Endothelial cell of umbilical vein (primary cell): ENCODE measurements at regions not wholly inside any gene's neighbourhood (a gene's known extent, or its start where the extent isn't known, plus 50 kb on each side); places are given as distances from the start of the nearest gene placed in this dataset.

ENCODE experiments used
- BruUV-seq: library from RNA; stranded (reverse); fragments of 400-500 nt; replicated peaks from 2 replicates; lab custom pipeline; 2021; lab: Mats Ljungman, UMichigan
- CTCF ChIA-PET: fragments of 300-600, 350-600 bp; sonication (Branson Sonifier 250); formaldehyde crosslinking; loops from one replicate; lab custom pipeline; 2021; ENCODE audit warnings: antibody characterized with exemption, inconsistent platforms; lab: Charles Lee
- POLR2A ChIA-PET: fragments of 300-600, 350-600 bp; sonication (Branson Sonifier 250); formaldehyde crosslinking; loops from one replicate; lab custom pipeline; 2021; ENCODE audit warnings: antibody characterized with exemption, inconsistent platforms; lab: Charles Lee
- DNase-seq: peaks from one replicate; pipeline ENCODE4 v3.0.0-alpha.2; 2011; ENCODE audit warnings: low read depth, low spot score
- FAIRE-seq: peaks from 2 replicates; lab custom pipeline; 2011; peaks lifted over from hg19 to GRCh38; lab: Jason Lieb, UNC
- H2AFZ ChIP-seq: 2 replicates; pipeline ENCODE4 v1.6.0; 2012; ENCODE audit warnings: low read depth, low read length, control low read depth, inconsistent platforms
- H3K27ac ChIP-seq: 2 replicates; pipeline ENCODE4 v1.5.1; 2011; ENCODE audit warnings: low read depth, mild to moderate bottlenecking, control low read depth, low read length, moderate library complexity; ENCODE audit not compliant: insufficient read depth
- H3K27me3 ChIP-seq, 2 experiments: 2 replicates each; pipeline versions ENCODE4 v1.6.0 to v1.6.1; 2011; ENCODE audit warnings: low read length in 2 of 2, mixed read lengths in 1 of 2; ENCODE audit not compliant: control insufficient read depth in 2 of 2, insufficient read depth in 2 of 2
- H3K36me3 ChIP-seq, 2 experiments: 2 replicates in 1 of 2; 3 replicates in 1 of 2; pipeline ENCODE4 v1.5.1; 2011; ENCODE audit warnings: low read length in 2 of 2, mild to moderate bottlenecking in 1 of 2, moderate library complexity in 1 of 2; ENCODE audit not compliant: control insufficient read depth in 2 of 2, insufficient read depth in 2 of 2; ENCODE audit errors: extremely low read depth in 1 of 2
- H3K4me1 ChIP-seq: 3 replicates; pipeline ENCODE4 v1.5.1; 2011; ENCODE audit warnings: mild to moderate bottlenecking, low read length; ENCODE audit not compliant: control insufficient read depth, insufficient read depth; ENCODE audit errors: extremely low read depth
- H3K4me2 ChIP-seq: 2 replicates; pipeline ENCODE4 v1.6.1; 2011; ENCODE audit warnings: low read length, control low read depth, mixed read lengths; ENCODE audit not compliant: insufficient read depth
- H3K4me3 ChIP-seq, 3 experiments: fragments of 200-600 bp in 1 of 3; sonication (generic), shearing (Covaris generic) in 1 of 3; replicated peaks in 1 of 3; 2 replicates each; pipeline ENCODE4 v1.5.1; 2011 to 2016; ENCODE audit warnings: control low read depth in 3 of 3, low read length in 3 of 3, mild to moderate bottlenecking in 2 of 3, inconsistent platforms in 1 of 3, low read depth in 1 of 3, moderate library complexity in 1 of 3; ENCODE audit not compliant: insufficient read depth in 1 of 3
- H3K79me2 ChIP-seq: 2 replicates; pipeline ENCODE4 v1.6.0; 2012; ENCODE audit warnings: low read length, inconsistent platforms; ENCODE audit not compliant: control insufficient read depth, insufficient read depth
- H3K9ac ChIP-seq: replicated peaks from 2 replicates; pipeline ENCODE3; 2011; ENCODE audit warnings: low read length, control low read depth; ENCODE audit not compliant: insufficient read depth; ENCODE audit errors: extremely low read depth
- H3K9me1 ChIP-seq: replicated peaks from 3 replicates; pipeline ENCODE4 v1.6.0; 2011; ENCODE audit warnings: mild to moderate bottlenecking, low read length; ENCODE audit not compliant: control insufficient read depth, insufficient read depth; ENCODE audit errors: extremely low read depth
- H3K9me3 ChIP-seq: replicated peaks from 2 replicates; pipeline ENCODE4 v1.5.1; 2012; ENCODE audit warnings: low read length, inconsistent platforms; ENCODE audit not compliant: control insufficient read depth, insufficient read depth
- H4K20me1 ChIP-seq: replicated peaks from 2 replicates; pipeline ENCODE3; 2011; ENCODE audit warnings: mild to moderate bottlenecking, low read length; ENCODE audit not compliant: control insufficient read depth, insufficient read depth; ENCODE audit errors: extremely low read depth
- EZH2 ChIP-seq: IDR thresholded peaks from 2 replicates; pipeline ENCODE4 v1.6.1; 2012; ENCODE audit warnings: borderline replicate concordance, low read depth, mild to moderate bottlenecking, moderate library complexity, low read length, inconsistent platforms; ENCODE audit not compliant: severe bottlenecking
- FOS ChIP-seq: IDR thresholded peaks from 2 replicates; pipeline ENCODE4 v1.6.1; 2011; ENCODE audit warnings: mild to moderate bottlenecking, low read length, moderate library complexity, borderline replicate concordance; ENCODE audit not compliant: insufficient read depth
- GATA2 ChIP-seq: IDR thresholded peaks from 2 replicates; pipeline ENCODE4 v1.7.0; 2011; ENCODE audit warnings: low read depth, mild to moderate bottlenecking, moderate library complexity, mixed read lengths, low read length; ENCODE audit not compliant: insufficient read length, insufficient read depth
- JUN ChIP-seq: IDR thresholded peaks from 2 replicates; pipeline ENCODE4 v1.6.1; 2011; ENCODE audit warnings: borderline replicate concordance, low read depth; ENCODE audit not compliant: insufficient read length, insufficient read depth
- MYC ChIP-seq: IDR thresholded peaks from one replicate; pipeline ENCODE4 v1.6.1; 2011; ENCODE audit warnings: mild to moderate bottlenecking, low read depth, low read length
- POLR2A ChIP-seq: IDR thresholded peaks from 2 replicates; pipeline ENCODE4 v1.6.1; 2012; ENCODE audit warnings: low read depth, mild to moderate bottlenecking, control low read depth, low read length
- POLR2AphosphoS5 ChIP-seq: IDR thresholded peaks from 2 replicates; pipeline ENCODE4 v1.6.1; 2012; ENCODE audit warnings: low read depth, mild to moderate bottlenecking, control low read depth, low read length, moderate library complexity; ENCODE audit not compliant: insufficient read depth
- dilution Hi-C: fragments of 300-500 bp; cut with MboI; formaldehyde crosslinking; loops from one replicate; pipeline ENCODE4 v1.15.0; 2019; ENCODE audit warnings: low sequenced_read_pairs; ENCODE audit not compliant: extremely low pct_ligation_motif_present
- intact Hi-C: fragments of 100-400 bp; cut with micrococcal nuclease; formaldehyde crosslinking; loops from one replicate; pipeline ENCODE4 v1.10.0; 2022
- TF ChIP-seq, protein P1 (sequence below): IDR thresholded peaks from 2 replicates; pipeline ENCODE4 v1.6.1; 2011; ENCODE audit not compliant: insufficient read depth, insufficient read length
- TF ChIP-seq, protein P2 (sequence below), 2 donors: IDR thresholded peaks; 1 replicate in 1 of 2; 2 replicates in 1 of 2; pipeline ENCODE4 v1.5.1; 2011; ENCODE audit warnings: low read length in 2 of 2, mild to moderate bottlenecking in 2 of 2, moderate library complexity in 2 of 2, control low read depth in 1 of 2, inconsistent platforms in 1 of 2, low read depth in 1 of 2; ENCODE audit not compliant: insufficient read depth in 1 of 2; ENCODE audit errors: extremely low read depth in 1 of 2

DNA sequence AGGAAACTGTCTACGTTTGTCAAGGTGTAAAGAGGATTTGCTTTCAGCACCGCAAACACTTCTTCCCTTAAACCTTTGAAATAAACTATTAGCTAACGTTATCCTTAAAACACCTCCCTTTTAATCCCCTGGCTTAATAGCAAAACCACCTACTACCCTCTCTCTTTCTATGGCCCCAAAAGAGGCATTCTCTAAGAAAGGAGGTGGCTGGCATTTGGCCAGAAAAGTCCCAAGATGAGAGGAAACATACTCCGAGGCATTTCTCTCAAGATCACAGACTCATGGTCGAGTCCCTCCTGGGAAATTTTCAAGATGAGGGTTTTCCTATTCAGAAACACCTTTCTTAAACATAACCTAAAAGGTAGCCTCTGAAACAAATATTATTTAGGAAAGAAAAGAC is 60.6 kb upstream of the VCX3B start:
- no peak for FAIRE-seq
- POLR2A ChIA-PET: no interaction called here

More for the DNA sequence above, 60.6 kb upstream of the VCX3B start:
- CTCF ChIA-PET: no interaction called here
- no peaks in the 10 kb centered on the region for H3K36me3 ChIP-seq
- H3K9me3 ChIP-seq: no peaks in the 10 kb centered on the region
- no peak overlapping the region for H2AFZ ChIP-seq
- H3K9me1 ChIP-seq: no peaks in the 10 kb centered on the region
- dilution Hi-C loops: no loop called here
- H4K20me1 ChIP-seq: no peaks in the 10 kb centered on the region
- TF ChIP-seq FOS: no peak
- TF ChIP-seq, protein P1, sequence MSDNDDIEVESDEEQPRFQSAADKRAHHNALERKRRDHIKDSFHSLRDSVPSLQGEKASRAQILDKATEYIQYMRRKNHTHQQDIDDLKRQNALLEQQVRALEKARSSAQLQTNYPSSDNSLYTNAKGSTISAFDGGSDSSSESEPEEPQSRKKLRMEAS: no peak
- no peak for TF ChIP-seq POLR2AphosphoS5
- TF ChIP-seq, protein P2, sequence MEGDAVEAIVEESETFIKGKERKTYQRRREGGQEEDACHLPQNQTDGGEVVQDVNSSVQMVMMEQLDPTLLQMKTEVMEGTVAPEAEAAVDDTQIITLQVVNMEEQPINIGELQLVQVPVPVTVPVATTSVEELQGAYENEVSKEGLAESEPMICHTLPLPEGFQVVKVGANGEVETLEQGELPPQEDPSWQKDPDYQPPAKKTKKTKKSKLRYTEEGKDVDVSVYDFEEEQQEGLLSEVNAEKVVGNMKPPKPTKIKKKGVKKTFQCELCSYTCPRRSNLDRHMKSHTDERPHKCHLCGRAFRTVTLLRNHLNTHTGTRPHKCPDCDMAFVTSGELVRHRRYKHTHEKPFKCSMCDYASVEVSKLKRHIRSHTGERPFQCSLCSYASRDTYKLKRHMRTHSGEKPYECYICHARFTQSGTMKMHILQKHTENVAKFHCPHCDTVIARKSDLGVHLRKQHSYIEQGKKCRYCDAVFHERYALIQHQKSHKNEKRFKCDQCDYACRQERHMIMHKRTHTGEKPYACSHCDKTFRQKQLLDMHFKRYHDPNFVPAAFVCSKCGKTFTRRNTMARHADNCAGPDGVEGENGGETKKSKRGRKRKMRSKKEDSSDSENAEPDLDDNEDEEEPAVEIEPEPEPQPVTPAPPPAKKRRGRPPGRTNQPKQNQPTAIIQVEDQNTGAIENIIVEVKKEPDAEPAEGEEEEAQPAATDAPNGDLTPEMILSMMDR (IDR thresholded peaks at IDR 0.05; ENCODE audit: extremely low read depth in 1 of 2, insufficient read depth in 1 of 2, low read depth in 1 of 2, low read length in 2 of 2): no peak
- TF ChIP-seq EZH2: no peak
- TF ChIP-seq GATA2: no peak
- TF ChIP-seq JUN: no peak
- TF ChIP-seq POLR2A: no peak
- no peak for TF ChIP-seq MYC
- no TSS peak for BruUV-seq
- peak; percentile 0 for DNase-seq
- no peak overlapping the region for H3K27ac ChIP-seq
- no peak overlapping the region for H3K9ac ChIP-seq
- no peak overlapping the region for H3K4me2 ChIP-seq
- H3K27me3 ChIP-seq: no peaks in the 10 kb centered on the region
- intact Hi-C loops: no loop called here
- no peak overlapping the region for H3K4me3 ChIP-seq
- H3K4me1 ChIP-seq: no peaks in the 10 kb centered on the region
- no peaks in the 10 kb centered on the region for H3K79me2 ChIP-seq
